ENCODE measurements at regions not wholly inside any gene's neighbourhood (a gene's known extent, or its start where the extent isn't known, plus 50 kb on each side); places are given as distances from the start of the nearest gene placed in this dataset.
A peak's percentile ranks its signal among the peaks of the same experiment; 100 is the strongest.

DNA sequence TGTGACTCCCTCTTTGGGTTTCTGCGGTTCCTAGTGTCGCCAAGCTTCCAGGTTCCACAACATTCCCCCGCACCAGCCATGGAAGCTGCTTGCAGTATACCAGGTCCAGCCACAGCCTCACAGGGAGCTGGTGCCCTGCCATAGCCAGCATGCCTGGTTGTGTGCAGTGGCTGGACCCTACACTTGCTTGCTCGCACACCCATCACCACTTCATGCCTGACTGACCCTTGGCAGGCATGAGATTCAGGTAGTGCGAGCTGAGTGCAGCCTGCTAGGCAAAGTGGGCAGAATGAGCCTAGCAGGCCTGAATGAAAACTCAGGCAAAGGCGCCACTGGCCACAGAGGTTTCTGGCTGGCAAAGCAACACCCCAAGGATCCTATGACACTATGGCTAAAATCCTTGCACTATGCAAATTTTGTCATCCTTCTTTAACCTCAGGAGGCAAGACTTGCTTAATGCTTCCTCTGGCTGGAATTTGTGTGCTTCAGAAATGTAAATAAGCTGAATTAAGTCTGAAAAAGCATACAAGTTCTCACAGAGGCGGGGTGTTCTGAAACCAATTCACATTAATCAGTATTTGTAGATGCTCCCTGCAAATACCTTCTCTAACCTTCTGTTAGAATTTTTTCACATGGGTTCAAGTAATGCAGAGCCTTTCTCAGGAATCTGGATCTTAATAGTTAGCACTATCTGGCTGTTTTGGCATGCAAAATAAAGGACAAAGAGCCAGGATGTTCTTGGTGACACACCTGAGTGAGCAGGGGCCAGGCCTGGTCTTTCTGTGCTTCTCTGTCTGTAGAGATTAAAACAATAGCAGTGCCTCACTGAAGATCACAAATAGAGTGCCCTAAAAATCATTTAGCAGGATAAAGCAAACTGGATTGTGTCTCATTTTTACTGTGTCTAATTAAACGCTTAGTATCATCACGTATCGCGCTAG, 256.9 kb downstream of the GPATCH2 start:
- no peak for DNase-seq

- DNase-seq = no peak
Measured at GRCh38 chr1:217372049-217372970, 258.6 kb downstream of the GPATCH2 start.

DNA sequence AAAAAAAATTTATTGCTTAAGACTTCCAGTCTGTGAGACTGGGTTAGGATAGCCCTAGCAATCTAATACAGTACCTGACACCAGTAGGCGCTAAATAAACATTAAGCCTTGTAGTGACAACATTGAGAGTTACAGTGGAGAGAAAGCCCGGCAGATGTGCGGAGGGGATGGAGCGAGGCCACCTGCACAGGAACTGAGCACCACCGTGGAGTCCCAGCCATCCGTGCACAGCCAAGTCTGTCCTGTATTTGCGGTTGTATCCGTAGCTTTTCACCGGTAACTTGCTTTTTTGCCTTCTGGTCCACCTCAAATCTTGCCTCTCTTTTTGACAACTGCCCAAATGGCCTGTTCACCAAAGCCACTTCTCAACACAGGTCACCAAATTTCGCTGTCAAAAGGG, 260.1 kb downstream of the GPATCH2 start:
- DNase-seq = no peak

- DNase-seq = no peak
Measured at GRCh38 chr1:217369996-217370551, 260.8 kb downstream of the GPATCH2 start.

DNA sequence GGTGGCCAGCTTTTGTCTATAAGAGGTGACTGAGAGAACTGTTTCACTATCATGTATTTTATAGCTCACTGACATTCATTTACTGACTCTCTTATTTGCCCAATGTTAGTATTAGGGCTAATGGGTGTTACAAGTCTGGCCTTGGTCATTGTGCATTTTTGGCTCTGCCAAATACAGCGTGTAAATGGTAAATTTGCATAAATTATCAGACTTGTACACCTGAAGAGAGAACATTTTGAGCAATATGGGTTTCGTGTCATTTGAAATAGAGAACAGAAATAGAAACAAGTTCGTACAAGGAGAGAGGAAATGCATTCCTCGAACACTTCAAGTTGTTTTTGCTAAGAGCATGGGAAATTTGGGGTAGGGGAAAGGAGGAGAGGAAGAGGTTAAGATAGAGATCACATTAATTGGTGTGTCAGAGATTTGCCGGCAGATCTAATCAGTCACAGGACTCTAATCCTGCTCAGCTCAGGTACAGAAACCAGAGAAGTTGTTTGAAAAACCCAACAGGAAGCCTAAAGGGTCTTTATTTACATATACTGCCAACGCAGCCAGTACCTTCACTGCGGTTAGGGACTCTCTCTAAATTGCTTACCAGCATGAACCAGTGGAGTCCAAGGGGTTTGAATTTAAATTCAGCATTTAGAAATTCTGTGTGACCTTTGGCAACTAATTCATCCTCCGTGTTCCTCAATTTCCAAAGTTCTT, 261.5 kb downstream of the GPATCH2 start:
- DNase-seq = no peak

- no peak for DNase-seq
Measured at GRCh38 chr1:217364220-217364619, 266.7 kb downstream of the GPATCH2 start.

GRCh38 chr1:217363319-217363718, 267.6 kb downstream of the GPATCH2 start:
- DNase-seq = no peak

- DNase-seq = no peak
Measured at GRCh38 chr1:217360510-217360909, 270.4 kb downstream of the GPATCH2 start.

- peak; percentile 53 for DNase-seq
Measured at GRCh38 chr1:217354895-217355294, 276.0 kb downstream of the GPATCH2 start.

DNA sequence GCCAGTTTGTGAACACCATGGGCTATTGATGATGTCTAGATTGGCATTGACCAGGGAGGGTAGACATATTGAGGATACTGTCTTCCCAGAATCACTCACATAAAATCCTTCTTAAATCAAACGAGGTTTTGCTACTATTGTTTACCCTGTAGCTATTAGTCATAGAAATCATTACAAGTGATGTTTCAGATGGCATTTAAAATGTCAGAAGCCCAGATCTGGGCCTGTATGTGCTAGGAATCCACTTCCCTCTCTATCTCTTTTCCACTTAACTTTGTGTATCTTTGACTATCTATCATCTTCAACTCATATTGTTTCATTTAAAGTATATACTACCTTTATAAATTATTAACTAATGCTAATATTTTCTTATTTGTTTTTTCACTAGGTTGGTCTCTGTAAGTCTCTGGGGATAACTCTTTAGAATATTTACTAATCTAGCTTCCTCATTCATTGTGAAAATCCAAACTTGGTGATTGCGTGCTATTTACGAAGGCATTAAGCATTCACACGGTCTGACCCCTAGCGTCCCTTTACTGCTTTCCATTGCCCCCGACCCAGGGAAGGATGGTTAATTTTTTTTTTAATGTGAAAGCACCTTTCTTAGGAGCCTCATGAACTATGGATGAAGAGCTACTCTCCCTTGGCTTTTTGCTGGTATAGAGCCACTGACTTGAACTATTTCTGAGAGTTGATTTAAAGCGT, 281.8 kb downstream of the GPATCH2 start:
- no peak for DNase-seq

GRCh38 chr1:217344712-217345111, 286.2 kb downstream of the GPATCH2 start:
- DNase-seq = no peak

- peak; percentile 53 for DNase-seq
Measured at GRCh38 chr1:217343907-217344306, 287.0 kb downstream of the GPATCH2 start.

GRCh38 chr1:217342105-217342504, 288.8 kb downstream of the GPATCH2 start:
- DNase-seq = no peak

DNA sequence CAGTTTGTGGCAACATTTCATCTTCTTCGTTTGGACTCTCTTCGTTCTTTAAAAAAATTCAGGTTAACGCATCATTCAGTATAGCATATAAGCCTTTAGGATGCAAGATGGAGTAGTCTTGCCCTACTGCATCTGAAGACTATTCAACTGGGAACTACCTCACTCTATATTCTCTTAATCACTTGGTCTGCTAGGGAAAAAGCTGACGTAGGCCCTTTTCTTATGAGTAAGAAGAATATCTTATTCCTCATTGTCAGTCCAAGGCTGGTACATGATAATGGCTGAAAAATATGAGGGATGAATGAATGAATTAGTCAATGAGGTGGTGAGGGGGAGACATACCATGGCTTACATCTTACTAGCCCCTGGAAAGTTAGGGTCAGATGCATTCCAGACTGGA, 294.2 kb downstream of the GPATCH2 start:
- no peak for DNase-seq

GRCh38 chr1:217333939-217334338, 297.0 kb downstream of the GPATCH2 start:
- no peak for DNase-seq

DNA sequence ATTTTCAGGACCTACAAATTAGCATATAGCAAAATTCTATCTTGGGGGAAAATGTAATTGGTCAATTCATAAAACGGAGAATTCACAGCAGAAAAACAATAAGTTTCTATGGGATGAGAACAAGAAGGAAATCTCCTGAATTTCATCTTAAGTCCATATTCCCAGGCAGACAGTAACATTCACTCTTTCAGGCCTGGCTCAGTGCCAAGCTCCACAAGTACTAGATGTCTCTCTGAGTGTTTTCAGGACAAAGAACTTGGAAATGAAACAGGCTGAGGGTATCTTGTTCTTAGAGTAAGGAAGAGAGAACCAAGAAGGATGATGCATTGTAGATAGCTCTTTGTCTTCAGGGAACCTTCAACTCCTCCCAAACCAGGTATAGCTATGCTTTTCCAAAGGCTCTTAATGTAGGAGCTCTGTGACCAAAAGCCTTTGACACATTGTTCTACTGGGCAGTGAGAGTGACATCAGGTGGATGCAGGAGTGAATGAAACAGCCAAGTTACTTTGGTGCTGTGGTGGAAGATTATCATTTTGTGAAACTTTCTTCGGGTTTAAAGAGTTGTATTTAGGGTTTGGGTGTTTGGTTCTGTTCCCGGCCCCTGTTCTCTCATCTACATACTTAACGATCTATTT, 298.3 kb downstream of the GPATCH2 start:
- DNase-seq = no peak

DNA sequence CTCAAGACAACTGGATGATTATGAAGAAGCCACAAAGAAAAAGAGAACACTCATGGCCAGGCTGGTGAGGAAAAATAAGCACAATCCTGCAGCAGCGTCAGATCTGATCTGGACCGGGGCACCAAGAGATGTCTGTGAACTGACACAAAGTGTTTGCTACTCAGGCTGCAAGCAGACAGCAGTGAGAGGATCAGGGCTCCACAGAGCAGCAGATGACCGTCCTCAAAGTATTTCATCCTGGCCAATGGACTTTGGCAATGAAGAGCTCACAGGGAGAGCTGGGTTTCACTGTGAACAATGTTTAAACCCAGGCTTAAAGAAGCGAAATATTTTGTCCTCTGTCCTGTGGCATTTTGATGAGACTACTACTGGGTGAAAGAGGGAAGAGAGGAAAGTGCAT, 299.2 kb downstream of the GPATCH2 start:
- no peak for DNase-seq

GRCh38 chr1:217327901-217328300, 303.0 kb downstream of the GPATCH2 start:
- DNase-seq = no peak

DNA sequence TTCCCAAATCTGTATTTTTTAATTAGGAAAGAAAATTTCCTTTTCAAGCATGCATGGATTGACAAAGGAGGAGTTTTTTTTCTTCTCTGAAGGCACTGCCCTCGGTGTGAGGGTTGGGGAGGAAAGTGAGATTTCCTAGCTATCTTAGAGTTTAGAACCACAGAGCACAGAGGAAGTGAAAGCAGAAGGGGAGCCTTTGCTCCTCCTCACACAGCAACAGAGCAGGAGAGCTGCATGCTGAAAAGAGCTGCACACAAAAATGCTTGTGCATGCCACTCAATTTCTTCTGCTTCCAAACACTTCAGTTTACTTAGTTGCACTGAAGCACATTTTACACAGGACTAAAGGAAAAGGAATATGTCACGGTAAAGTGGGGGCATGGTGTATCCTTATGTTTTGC, 308.1 kb downstream of the GPATCH2 start:
- no peak for DNase-seq

GRCh38 chr1:217315346-217315745, 315.5 kb downstream of the GPATCH2 start:
- no peak for DNase-seq

DNA sequence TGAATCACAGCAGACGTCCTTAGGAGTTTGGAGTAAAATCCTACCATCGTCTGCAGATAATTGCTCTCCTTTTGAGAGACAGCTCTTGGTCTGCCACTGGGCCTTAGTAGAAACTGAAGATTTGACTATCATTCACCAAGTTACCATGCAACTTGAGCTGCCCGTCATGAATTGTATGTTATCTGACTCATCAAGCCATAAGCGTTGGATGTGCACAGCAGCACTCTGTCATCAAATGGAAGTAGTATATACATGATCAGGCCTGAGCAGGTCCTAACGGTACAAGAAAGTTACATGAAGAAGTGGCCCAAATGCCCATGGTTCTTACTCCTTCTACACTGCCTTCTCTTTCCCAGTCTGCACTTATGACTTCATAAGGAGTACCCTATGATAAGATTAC, 317.8 kb downstream of the GPATCH2 start:
- no peak for DNase-seq

Data from left kidney (tissue), 1 donor.